Ecto neural progenitor cell (in vitro differentiated cells): ENCODE measurements at regions not wholly inside any gene's neighbourhood (a gene's known extent, or its start where the extent isn't known, plus 50 kb on each side); places are given as distances from the start of the nearest gene placed in this dataset.

Experiments used
- DNase-seq: peaks from one replicate; pipeline ENCODE4 v3.0.0-alpha.2; 2018; ENCODE audit warnings: low spot score

- peak; percentile 7 for DNase-seq
Observed at GRCh38 chr2:121028577-121028976, 256.4 kb downstream of the TFCP2L1 start.

DNA sequence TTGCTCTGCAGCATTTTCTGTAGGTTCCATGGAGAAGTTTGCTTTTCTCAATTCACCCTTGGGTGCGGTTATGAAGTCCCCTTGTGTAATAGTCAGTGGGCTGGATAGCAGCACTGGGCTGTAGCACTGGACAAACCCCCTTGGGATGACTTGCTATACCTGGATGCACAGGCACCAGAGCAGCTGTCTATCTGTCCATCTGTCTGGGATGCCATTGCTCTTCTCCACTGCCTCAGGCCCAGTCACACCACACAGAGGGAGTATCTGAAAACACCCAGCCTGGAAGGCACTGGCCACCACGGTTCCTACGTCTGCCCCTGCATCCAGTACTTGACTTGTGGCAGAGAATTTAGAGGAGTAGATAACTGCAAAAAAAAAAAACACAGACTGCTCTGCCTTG, 254.5 kb downstream of the TFCP2L1 start:
- DNase-seq, result peak; percentile 27

DNA sequence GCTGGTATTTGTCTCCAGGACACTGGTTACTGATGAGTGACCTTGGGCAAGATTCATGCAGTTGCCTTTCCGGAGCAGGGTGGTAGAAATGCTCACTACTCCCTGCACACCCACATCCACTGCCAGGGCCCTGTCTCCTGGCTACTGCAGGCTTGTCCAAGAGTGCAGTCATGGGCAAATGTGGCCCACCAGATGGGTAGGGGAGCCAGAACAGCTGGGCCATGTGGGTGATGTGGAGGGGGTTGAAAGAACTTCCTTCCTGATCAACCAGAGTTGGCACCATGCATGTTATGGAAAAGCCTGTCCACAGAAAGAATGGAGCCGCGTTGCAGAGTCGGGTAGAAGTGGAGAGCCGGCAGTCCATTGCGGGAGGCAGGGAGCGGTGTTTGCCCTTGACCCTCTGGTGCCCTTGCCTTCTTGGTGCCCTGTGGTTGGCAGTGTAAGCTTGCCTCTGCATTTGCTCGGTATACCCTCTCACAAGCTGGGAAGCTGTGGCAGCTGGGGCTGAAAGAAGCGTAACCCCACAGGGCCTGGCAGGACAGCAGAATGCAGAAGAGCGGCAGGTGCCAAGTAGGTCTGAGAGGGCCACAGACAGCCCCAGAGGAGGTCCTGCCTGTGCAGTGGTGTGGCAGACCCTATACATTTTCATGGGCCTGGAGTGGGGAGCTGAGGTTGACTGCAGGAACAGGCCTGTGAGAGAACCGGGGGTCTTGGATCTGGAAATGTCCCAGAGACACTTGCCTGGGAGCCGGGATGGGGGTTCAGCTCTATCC, 253.2 kb downstream of the TFCP2L1 start:
- peak; percentile 36 for DNase-seq

DNA sequence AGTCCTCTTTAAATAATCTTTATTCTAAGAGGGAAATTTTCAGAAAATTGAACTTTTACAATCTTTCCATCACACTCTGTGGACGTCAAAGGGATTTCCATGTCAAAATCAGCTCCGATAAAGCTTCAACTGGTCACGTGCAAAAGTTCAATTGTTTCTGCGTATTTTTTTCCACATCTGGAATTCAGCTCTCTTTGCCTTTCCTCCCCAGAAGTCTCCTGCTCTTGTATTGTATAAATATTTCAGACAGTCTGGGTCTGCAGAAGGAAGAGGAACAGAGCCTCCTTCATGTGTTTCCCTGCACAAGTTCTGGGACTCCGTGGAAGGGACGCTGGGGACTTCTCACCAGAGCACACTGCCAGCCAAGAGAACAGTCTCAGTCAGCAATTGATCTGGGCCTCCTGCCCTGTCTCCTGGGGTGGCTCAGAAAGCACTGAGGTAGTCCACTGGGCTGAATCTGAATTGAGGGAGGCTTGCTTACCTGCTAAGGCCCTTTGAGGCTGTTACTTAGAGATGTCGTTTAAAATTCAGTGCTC, 251.5 kb downstream of the TFCP2L1 start:
- no peak for DNase-seq

DNA sequence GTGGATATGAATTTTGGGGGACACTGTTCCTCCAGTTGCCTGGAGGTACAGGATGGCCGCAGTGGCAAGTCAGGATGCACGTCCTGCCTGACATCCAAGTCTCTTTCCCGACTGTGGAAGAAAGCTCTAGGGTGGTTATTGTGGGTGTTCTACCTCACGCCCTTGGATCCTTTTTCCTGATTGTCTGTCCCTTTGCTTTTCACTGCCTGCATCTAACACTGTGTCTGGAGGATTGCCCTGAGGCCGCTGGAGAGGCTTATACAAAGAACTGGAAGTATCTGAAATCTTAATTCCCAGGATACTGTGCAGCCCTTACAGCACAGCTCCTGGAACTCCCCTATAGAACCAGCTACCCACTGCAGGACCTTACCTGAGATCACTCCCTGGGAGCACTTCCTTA, 250.5 kb downstream of the TFCP2L1 start:
- peak; percentile 38 for DNase-seq

GRCh38 chr2:121036226-121036692, 248.7 kb downstream of the TFCP2L1 start:
- DNase-seq, result peak; percentile 16

- DNase-seq, result peak; percentile 24
Observed at GRCh38 chr2:121037480-121037879, 247.5 kb downstream of the TFCP2L1 start.

DNA sequence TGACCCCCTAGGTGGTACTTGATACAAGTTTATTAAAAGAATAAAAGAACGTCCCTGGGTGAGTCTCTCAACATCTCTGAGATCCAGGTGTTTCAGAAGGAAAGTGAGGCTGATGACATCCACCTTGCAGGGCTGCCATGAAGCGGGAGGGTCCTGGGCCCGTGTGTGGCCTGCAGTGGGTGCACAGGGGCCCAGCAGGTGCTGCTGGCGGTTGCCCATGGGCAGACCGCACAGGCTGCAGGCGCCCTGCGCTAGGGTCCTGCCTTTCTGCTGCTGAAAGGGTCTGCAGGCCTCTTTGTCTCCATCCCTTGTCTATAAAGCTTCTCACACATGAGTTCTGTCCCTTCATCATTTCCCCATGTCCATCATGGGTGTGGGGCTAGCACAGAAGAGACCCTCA, 247.0 kb downstream of the TFCP2L1 start:
- DNase-seq, result no peak

DNA sequence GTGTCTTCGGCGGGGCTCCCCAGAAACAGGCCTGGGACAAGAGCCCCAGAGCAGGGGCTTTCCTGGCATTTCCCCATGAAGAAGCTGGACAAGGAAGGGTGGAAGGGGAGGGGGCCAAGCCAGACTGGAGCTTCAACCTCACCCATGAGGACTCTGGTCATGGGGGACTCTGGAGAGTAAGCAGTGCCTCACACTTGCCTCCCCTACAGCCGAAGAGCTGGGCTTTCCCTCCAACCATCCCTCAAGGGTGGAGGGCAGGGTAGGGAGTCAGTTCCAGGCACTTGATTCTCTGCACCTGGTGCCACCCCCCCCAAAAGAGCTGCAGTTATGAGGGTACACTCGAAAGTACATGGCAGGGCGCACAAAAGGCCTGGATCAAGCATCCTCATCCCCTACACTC, 246.6 kb downstream of the TFCP2L1 start:
- no peak for DNase-seq

GRCh38 chr2:121038891-121039616, 245.9 kb downstream of the TFCP2L1 start:
- DNase-seq, result no peak

GRCh38 chr2:121039679-121040078, 245.3 kb downstream of the TFCP2L1 start:
- no peak for DNase-seq

GRCh38 chr2:121041516-121041915, 243.5 kb downstream of the TFCP2L1 start:
- no peak for DNase-seq

- DNase-seq, result no peak
Observed at GRCh38 chr2:121043061-121043826, 241.8 kb downstream of the TFCP2L1 start.

- DNase-seq, result no peak
Observed at GRCh38 chr2:121043827-121044222, 241.2 kb downstream of the TFCP2L1 start.

DNA sequence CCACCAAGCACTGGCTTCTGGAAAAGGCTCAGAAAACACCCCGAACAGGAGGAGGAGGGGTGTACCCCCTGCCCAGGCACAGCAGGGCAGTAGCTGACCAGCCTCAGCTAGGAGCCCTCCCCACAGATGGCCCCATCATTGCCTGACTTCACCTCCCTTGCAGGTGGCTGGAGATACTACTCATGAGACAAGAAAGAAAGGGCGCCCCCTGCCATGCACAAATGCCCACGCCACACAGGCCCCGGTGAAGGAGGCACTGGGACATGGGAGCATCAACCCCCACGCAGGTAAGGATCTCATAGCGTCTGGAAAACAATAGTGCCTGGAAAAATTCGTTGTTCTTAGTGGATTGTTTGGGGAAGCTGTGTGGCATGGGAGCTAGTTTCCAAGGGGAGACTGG, 240.6 kb downstream of the TFCP2L1 start:
- no peak for DNase-seq

DNA sequence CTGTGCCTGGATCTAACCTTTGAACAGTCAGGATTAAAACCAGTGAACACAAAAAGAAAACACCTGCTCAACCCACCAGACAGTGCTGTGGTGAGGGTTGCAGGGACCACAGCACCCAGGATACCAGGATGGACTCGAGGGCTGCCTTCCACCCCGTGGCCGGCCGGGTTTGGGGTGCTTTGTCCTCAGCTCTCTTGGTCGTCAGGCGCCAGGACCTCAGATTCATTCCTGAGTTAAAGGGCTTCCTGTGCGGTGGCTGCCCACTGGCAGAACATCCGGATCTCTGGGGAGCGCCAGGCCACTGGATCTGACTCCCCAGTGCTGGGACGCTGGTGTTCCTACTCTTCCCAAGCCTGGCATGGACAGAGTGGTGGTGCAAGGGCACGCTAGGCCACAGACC, 239.8 kb downstream of the TFCP2L1 start:
- no peak for DNase-seq

DNA sequence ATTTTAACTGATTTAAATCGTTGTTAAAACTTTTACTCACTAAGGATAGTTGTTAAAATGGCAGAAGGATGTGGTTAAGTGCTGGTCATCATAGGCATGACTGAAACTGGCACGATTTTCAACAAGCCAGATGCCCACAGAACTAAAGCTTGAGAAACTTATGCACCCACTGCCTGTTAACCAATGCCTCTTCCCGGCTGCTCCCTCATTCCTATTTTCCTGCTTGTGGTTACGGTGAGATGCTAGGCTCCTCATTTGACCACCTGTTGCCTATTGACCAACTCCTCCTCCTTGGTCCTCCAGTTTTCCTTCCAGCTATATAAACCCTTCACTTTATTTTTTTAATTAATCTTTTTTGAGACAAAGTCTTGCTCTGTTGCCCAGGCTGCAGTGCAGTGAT, 238.7 kb downstream of the TFCP2L1 start:
- no peak for DNase-seq

DNA sequence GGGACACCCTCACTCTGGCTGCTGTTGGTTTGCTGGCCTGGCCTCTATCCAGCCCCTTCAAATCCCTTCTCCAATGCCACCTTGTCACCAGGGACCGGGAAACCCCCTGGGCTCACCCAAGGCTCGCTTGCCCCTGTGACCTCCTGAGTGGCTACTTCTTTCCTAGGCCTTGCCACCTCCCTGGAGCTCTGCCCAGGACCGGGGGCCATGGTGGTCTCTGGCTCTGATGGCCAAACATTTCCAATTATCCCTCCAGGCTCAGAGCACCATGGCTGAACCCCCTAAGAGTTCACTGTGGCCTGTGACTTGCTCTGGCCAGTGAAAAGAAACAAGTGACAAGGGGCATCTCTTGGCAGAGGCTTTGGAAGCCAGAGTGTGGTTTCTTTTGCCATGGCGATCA, 237.6 kb downstream of the TFCP2L1 start:
- no peak for DNase-seq

DNA sequence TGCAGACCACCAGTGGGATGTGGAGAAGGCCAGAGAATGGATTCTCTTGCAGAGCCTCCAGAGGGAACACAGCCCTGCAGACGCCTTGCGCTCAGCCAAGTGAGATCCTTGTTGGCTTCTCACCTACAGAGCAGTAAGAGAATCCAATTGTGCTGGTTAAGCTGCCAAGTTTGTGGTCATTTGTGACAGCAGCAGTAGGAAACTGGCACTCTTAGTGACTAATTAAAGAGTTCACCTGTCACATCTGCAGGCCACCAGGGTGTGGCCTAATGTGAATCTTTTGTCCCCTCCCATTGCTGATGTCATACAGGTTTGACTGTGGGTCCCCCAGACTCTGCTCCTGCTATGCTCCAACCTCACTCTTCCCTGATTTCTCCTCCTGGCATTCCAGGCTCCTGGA, 235.9 kb downstream of the TFCP2L1 start:
- no peak for DNase-seq

GRCh38 chr2:121049950-121050585, 234.9 kb downstream of the TFCP2L1 start:
- DNase-seq, result no peak

DNA sequence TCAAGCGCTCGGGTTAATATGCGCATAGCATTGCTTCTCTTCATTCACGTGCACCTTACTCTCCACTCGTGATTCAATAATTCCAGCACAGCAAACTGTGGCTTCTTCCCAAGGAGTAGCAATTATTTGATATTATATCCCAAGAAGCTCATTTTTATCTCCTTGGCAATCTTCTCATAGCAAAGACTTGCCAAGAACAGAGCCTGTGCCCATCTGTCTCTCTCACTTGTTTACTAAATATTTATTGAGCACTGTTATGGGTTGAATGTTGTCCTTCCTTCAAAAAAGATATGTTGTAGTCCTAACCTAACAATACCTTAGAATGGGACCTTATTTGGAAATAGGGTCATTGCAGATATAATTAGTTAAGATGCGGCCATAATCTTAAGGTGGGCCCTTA, 233.7 kb downstream of the TFCP2L1 start:
- no peak for DNase-seq

DNA sequence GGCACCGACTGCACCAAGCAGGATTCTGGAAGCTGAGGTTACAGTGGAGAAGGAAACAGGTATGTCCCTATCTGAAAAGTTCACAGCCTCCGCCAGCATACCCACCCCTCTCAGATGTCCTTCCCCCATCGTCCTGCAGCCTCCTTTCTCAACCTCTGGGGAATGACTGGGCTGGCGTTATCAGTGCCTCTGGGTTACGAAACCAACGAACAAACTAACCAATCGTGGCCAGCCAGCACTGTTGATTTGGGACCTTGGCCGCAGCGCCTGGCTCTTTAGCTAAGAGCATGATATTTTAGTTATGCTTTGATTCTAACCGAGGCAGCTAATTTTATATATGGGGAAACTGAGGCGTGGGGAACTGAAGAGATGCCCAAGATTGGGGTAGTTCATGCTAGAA, 233.0 kb downstream of the TFCP2L1 start:
- DNase-seq, result no peak
